ENCODE measurements at regions not wholly inside any gene's neighbourhood (a gene's known extent, or its start where the extent isn't known, plus 50 kb on each side); places are given as distances from the start of the nearest gene placed in this dataset.

- DNase-seq = no peak
- ATAC-seq = no peak
- WGBS = 25% methylated on average over 18 of the region's 18 CpGs
- H3K27me3 ChIP-seq (ENCODE audit: control insufficient read depth, insufficient read depth) = no peaks in the 10 kb centered on the region
- no peak overlapping the region for H3K4me3 ChIP-seq (ENCODE audit: low read length)
- H3K4me1 ChIP-seq (ENCODE audit: control insufficient read depth, insufficient read depth, low read length) = no peaks in the 10 kb centered on the region
- intact Hi-C loops (cut with DNase I) = no loop called here
- no peaks in the 10 kb centered on the region for H3K9me3 ChIP-seq (ENCODE audit: control insufficient read depth, low read length)
- no peak overlapping the region for H3K27ac ChIP-seq (ENCODE audit: low read length)
Measured at GRCh38 chr12:103043531-103044486, 86.3 kb downstream of the ASCL1 start.

- ATAC-seq = no peak
- H3K4me1 ChIP-seq (ENCODE audit: control insufficient read depth, insufficient read depth, low read length) = no peaks in the 10 kb centered on the region
- H3K27me3 ChIP-seq (ENCODE audit: control insufficient read depth, insufficient read depth) = no peaks in the 10 kb centered on the region
- DNase-seq = no peak
- WGBS = 69% methylated on average over 3 of the region's 3 CpGs
- intact Hi-C loops (cut with DNase I) = no loop called here
- H3K4me3 ChIP-seq (ENCODE audit: low read length) = no peak overlapping the region
- H3K27ac ChIP-seq (ENCODE audit: low read length) = no peak overlapping the region
- no peaks in the 10 kb centered on the region for H3K9me3 ChIP-seq (ENCODE audit: control insufficient read depth, low read length)
Measured at GRCh38 chr12:103046154-103046553, 88.7 kb downstream of the ASCL1 start.

- Histone ChIP-seq H3K4me3 (ENCODE audit: low read length) (no peak overlapping the region), H3K4me1 (ENCODE audit: control insufficient read depth, insufficient read depth, low read length) (no peaks in the 10 kb centered on the region), H3K9me3 (ENCODE audit: control insufficient read depth, low read length) (no peaks in the 10 kb centered on the region), H3K27me3 (ENCODE audit: control insufficient read depth, insufficient read depth) (no peaks in the 10 kb centered on the region), H3K27ac (ENCODE audit: low read length) (no peak overlapping the region)
- intact Hi-C loops (cut with DNase I) = no loop called here
- 73% methylated on average over 4 of the region's 4 CpGs for WGBS
- DNase-seq = no peak
- ATAC-seq = no peak
Measured at GRCh38 chr12:103050273-103050672, 92.8 kb downstream of the ASCL1 start.

- Histone ChIP-seq H3K27me3 (ENCODE audit: control insufficient read depth, insufficient read depth) (no peaks in the 10 kb centered on the region), H3K27ac (ENCODE audit: low read length) (no peak overlapping the region), H3K4me1 (ENCODE audit: control insufficient read depth, insufficient read depth, low read length) (no peaks in the 10 kb centered on the region), H3K9me3 (ENCODE audit: control insufficient read depth, low read length) (no peaks in the 10 kb centered on the region), H3K4me3 (ENCODE audit: low read length) (no peak overlapping the region)
- ATAC-seq (no peak), DNase-seq (no peak)
- intact Hi-C loops (cut with DNase I) = no loop called here
Measured at GRCh38 chr12:103053089-103053488, 95.6 kb downstream of the ASCL1 start.

- DNase-seq (no peak), ATAC-seq (no peak)
- Histone ChIP-seq H3K27me3 (ENCODE audit: control insufficient read depth, insufficient read depth) (no peaks in the 10 kb centered on the region), H3K9me3 (ENCODE audit: control insufficient read depth, low read length) (no peaks in the 10 kb centered on the region), H3K4me3 (ENCODE audit: low read length) (no peak overlapping the region), H3K27ac (ENCODE audit: low read length) (no peak overlapping the region), H3K4me1 (ENCODE audit: control insufficient read depth, insufficient read depth, low read length) (no peaks in the 10 kb centered on the region)
- intact Hi-C loops (cut with DNase I) = no loop called here
- 59% methylated on average over 3 of the region's 3 CpGs for WGBS
Measured at GRCh38 chr12:103073630-103074029, 116.2 kb downstream of the ASCL1 start.

GRCh38 chr12:103075848-103076247 is 118.4 kb downstream of the ASCL1 start:
- 76% methylated on average over 2 of the region's 2 CpGs for WGBS

GRCh38 chr12:103077108-103077773 is 119.8 kb downstream of the ASCL1 start:
- intact Hi-C loops (cut with DNase I) = no loop called here
- Histone ChIP-seq H3K4me3 (ENCODE audit: low read length) (no peak overlapping the region), H3K27ac (ENCODE audit: low read length) (no peak overlapping the region), H3K27me3 (ENCODE audit: control insufficient read depth, insufficient read depth) (no peaks in the 10 kb centered on the region), H3K9me3 (ENCODE audit: control insufficient read depth, low read length) (no peaks in the 10 kb centered on the region), H3K4me1 (ENCODE audit: control insufficient read depth, insufficient read depth, low read length) (no peaks in the 10 kb centered on the region)
- no peak for ATAC-seq
- DNase-seq = no peak
- WGBS = 25% methylated on average over 1 of the region's 1 CpG

More at GRCh38 chr12:103075848-103076247, 118.4 kb downstream of the ASCL1 start:
- intact Hi-C loops (cut with DNase I) = no loop called here
- ATAC-seq = no peak
- Histone ChIP-seq H3K27me3 (ENCODE audit: control insufficient read depth, insufficient read depth) (no peaks in the 10 kb centered on the region), H3K27ac (ENCODE audit: low read length) (no peak overlapping the region), H3K4me3 (ENCODE audit: low read length) (no peak overlapping the region), H3K4me1 (ENCODE audit: control insufficient read depth, insufficient read depth, low read length) (no peaks in the 10 kb centered on the region), H3K9me3 (ENCODE audit: control insufficient read depth, low read length) (no peaks in the 10 kb centered on the region)
- no peak for DNase-seq

GRCh38 chr12:103085541-103085940 is 128.1 kb downstream of the ASCL1 start:
- H3K27ac ChIP-seq (ENCODE audit: low read length) = no peak overlapping the region
- no peaks in the 10 kb centered on the region for H3K4me1 ChIP-seq (ENCODE audit: control insufficient read depth, insufficient read depth, low read length)
- 72% methylated on average over 5 of the region's 5 CpGs for WGBS
- no peaks in the 10 kb centered on the region for H3K27me3 ChIP-seq (ENCODE audit: control insufficient read depth, insufficient read depth)
- intact Hi-C loops (cut with DNase I) = no loop called here
- no peak overlapping the region for H3K4me3 ChIP-seq (ENCODE audit: low read length)
- no peak for DNase-seq
- no peak for ATAC-seq
- H3K9me3 ChIP-seq (ENCODE audit: control insufficient read depth, low read length) = no peaks in the 10 kb centered on the region

GRCh38 chr12:103086471-103086870 is 129.0 kb downstream of the ASCL1 start:
- Histone ChIP-seq H3K27me3 (ENCODE audit: control insufficient read depth, insufficient read depth) (no peaks in the 10 kb centered on the region), H3K4me3 (ENCODE audit: low read length) (no peak overlapping the region), H3K27ac (ENCODE audit: low read length) (no peak overlapping the region), H3K4me1 (ENCODE audit: control insufficient read depth, insufficient read depth, low read length) (no peaks in the 10 kb centered on the region), H3K9me3 (ENCODE audit: control insufficient read depth, low read length) (no peaks in the 10 kb centered on the region)
- no peak for ATAC-seq
- no peak for DNase-seq
- intact Hi-C loops (cut with DNase I) = no loop called here
- 67% methylated on average over 6 of the region's 6 CpGs for WGBS

GRCh38 chr12:103093499-103094106 is 136.1 kb downstream of the ASCL1 start:
- intact Hi-C loops (cut with DNase I) = no loop called here
- ATAC-seq (peak in 1 of 2 donors; percentile 26), DNase-seq (no peak)
- no peak overlapping the region for H3K4me3 ChIP-seq (ENCODE audit: low read length)
- no peaks in the 10 kb centered on the region for H3K4me1 ChIP-seq (ENCODE audit: control insufficient read depth, insufficient read depth, low read length)
- WGBS = 78% methylated on average over 3 of the region's 3 CpGs
- H3K9me3 ChIP-seq (ENCODE audit: control insufficient read depth, low read length) = peaks cover 2% of the 10 kb centered on the region
- no peak overlapping the region for H3K27ac ChIP-seq (ENCODE audit: low read length)
- no peaks in the 10 kb centered on the region for H3K27me3 ChIP-seq (ENCODE audit: control insufficient read depth, insufficient read depth)

- H3K9me3 ChIP-seq (ENCODE audit: control insufficient read depth, low read length) = peaks cover 2% of the 10 kb centered on the region
- DNase-seq (no peak), ATAC-seq (no peak)
- no peaks in the 10 kb centered on the region for H3K27me3 ChIP-seq (ENCODE audit: control insufficient read depth, insufficient read depth)
- no peak overlapping the region for H3K27ac ChIP-seq (ENCODE audit: low read length)
- intact Hi-C loops (cut with DNase I) = no loop called here
- H3K4me3 ChIP-seq (ENCODE audit: low read length) = no peak overlapping the region
- H3K4me1 ChIP-seq (ENCODE audit: control insufficient read depth, insufficient read depth, low read length) = no peaks in the 10 kb centered on the region
- 84% methylated on average over 2 of the region's 2 CpGs for WGBS
Measured at GRCh38 chr12:103097496-103097895, 140.0 kb downstream of the ASCL1 start.

Data from right cardiac atrium (tissue), 5 donors.